Upper lobe of left lung (tissue), 6 donors: ENCODE measurements at regions not wholly inside any gene's neighbourhood (a gene's known extent, or its start where the extent isn't known, plus 50 kb on each side); places are given as distances from the start of the nearest gene placed in this dataset.

Experiments
- ATAC-seq, 2 donors: fragments of 200-7000 bp; cut with Tn5 transposase; one replicate each; pipeline ENCODE4 v1.9.1; 2022; ENCODE audit warnings: mild to moderate bottlenecking in 2 of 2, moderate library complexity in 2 of 2; ENCODE audit not compliant: low FRiP score in 2 of 2
- DNase-seq, 2 donors: peaks; one replicate each; pipeline ENCODE4 v3.0.0-alpha.2; 2019 to 2020
- H3K27ac ChIP-seq, 4 donors: fragments of 200-600 bp; sonication (generic); one replicate each; pipeline ENCODE4 v1.5.1; 2016 to 2019
- H3K27me3 ChIP-seq, 4 donors: fragments of 200-600 bp; sonication (generic); one replicate each; pipeline ENCODE4 v1.5.1; 2017 to 2019
- H3K36me3 ChIP-seq, 4 donors: fragments of 200-600 bp; sonication (generic); one replicate each; pipeline ENCODE4 v1.5.1; 2016 to 2019
- H3K4me1 ChIP-seq, 4 donors: fragments of 200-600 bp; sonication (generic); one replicate each; pipeline ENCODE4 v1.5.1; 2018 to 2019
- H3K4me3 ChIP-seq, 4 donors: fragments of 200-600 bp; sonication (generic); one replicate each; pipeline ENCODE4 v1.5.1; 2017 to 2019; ENCODE audit warnings: mild to moderate bottlenecking in 2 of 4, moderate library complexity in 1 of 4
- H3K9me3 ChIP-seq, 4 donors: fragments of 200-600 bp; sonication (generic); one replicate each; pipeline ENCODE4 v1.5.1; 2018 to 2019
- CTCF ChIP-seq, 6 experiments: fragments of 450-650 bp in 4 of 6; fragments of 200-600 bp in 2 of 6; sonication (generic) in 2 of 6; IDR thresholded peaks; one replicate each; pipeline ENCODE4 v1.5.1; 2016 to 2019; ENCODE audit warnings: antibody characterized with exemption in 6 of 6
- EP300 ChIP-seq, 4 donors: sonication (generic); formaldehyde crosslinking; IDR thresholded peaks; one replicate each; pipeline ENCODE4 v1.5.1; 2017; ENCODE audit warnings: antibody characterized with exemption in 4 of 4, control low read depth in 2 of 4
- POLR2A ChIP-seq, 4 donors: fragments of 450-650 bp; IDR thresholded peaks; one replicate each; pipeline ENCODE4 v1.5.1; 2016 to 2017; ENCODE audit warnings: antibody characterized with exemption in 4 of 4, mild to moderate bottlenecking in 2 of 4
- POLR2AphosphoS5 ChIP-seq, 2 donors: sonication (generic); formaldehyde crosslinking; IDR thresholded peaks; one replicate each; pipeline ENCODE4 v1.5.1; 2017; ENCODE audit warnings: antibody characterized with exemption in 2 of 2
- WGBS, 2 donors: methylation state at CpG; one replicate each; pipeline ENCODE4 v1.1.5; 2017 to 2018; 5-methylcytosine and 5-hydroxymethylcytosine counted together
- donor health status: DM: no; HTN: no; CAD: no; lungs with moderate emphysema.
- donor health status: DM: no; HTN: yes; CAD: no; lungs with severe emphysema.

- Histone ChIP-seq H3K4me1 (no peaks in the 10 kb centered on the region), H3K36me3 (no peaks in the 10 kb centered on the region), H3K4me3 (no peak overlapping the region), H3K9me3 (no peaks in the 10 kb centered on the region), H3K27ac (no peak overlapping the region), H3K27me3 (no peaks in the 10 kb centered on the region)
- ATAC-seq: peak in 1 of 2 donors; percentile 55
- TF ChIP-seq POLR2AphosphoS5 (IDR thresholded peaks at IDR 0.05) (no peak), EP300 (IDR thresholded peaks at IDR 0.05) (no peak), CTCF (IDR thresholded peaks at IDR 0.05) (no peak)
- WGBS, 2 donors: 29 to 30% methylated on average over 1 of the region's 1 CpG
- no peak for DNase-seq
Observed at GRCh38 chr7:20021831-20022230, 195.4 kb downstream of the MACC1 start.

- Histone ChIP-seq H3K9me3 (no peaks in the 10 kb centered on the region), H3K36me3 (no peaks in the 10 kb centered on the region), H3K27ac (no peak overlapping the region), H3K4me3 (no peak overlapping the region), H3K27me3 (no peaks in the 10 kb centered on the region), H3K4me1 (no peaks in the 10 kb centered on the region)
- no peak for DNase-seq
- TF ChIP-seq EP300 (IDR thresholded peaks at IDR 0.05) (no peak), POLR2A (IDR thresholded peaks at IDR 0.05) (no peak), POLR2AphosphoS5 (IDR thresholded peaks at IDR 0.05) (no peak), CTCF (IDR thresholded peaks at IDR 0.05) (no peak)
- no peak for ATAC-seq
Observed at GRCh38 chr7:20021066-20021465, 196.1 kb downstream of the MACC1 start.

- no peaks in the 10 kb centered on the region for H3K9me3 ChIP-seq
- H3K27ac ChIP-seq: no peak overlapping the region
- no peaks in the 10 kb centered on the region for H3K27me3 ChIP-seq
- TF ChIP-seq EP300 (IDR thresholded peaks at IDR 0.05): no peak
- TF ChIP-seq CTCF (IDR thresholded peaks at IDR 0.05): no peak
- no peak for TF ChIP-seq POLR2AphosphoS5 (IDR thresholded peaks at IDR 0.05)
- no peak for TF ChIP-seq POLR2A (IDR thresholded peaks at IDR 0.05)
- ATAC-seq (no peak), DNase-seq (no peak)
- H3K36me3 ChIP-seq: no peaks in the 10 kb centered on the region
- no peak overlapping the region for H3K4me3 ChIP-seq
- 82 to 90% methylated on average over 2 of the region's 2 CpGs for WGBS, 2 donors
- no peaks in the 10 kb centered on the region for H3K4me1 ChIP-seq
Observed at GRCh38 chr7:20019757-20020432, 197.3 kb downstream of the MACC1 start.

GRCh38 chr7:20016669-20017068 is 200.5 kb downstream of the MACC1 start:
- ATAC-seq: no peak
- no peaks in the 10 kb centered on the region for H3K36me3 ChIP-seq

More at GRCh38 chr7:20016669-20017068, 200.5 kb downstream of the MACC1 start:
- 84 to 85% methylated on average over 2 of the region's 2 CpGs for WGBS, 2 donors
- H3K9me3 ChIP-seq: no peaks in the 10 kb centered on the region
- no peaks in the 10 kb centered on the region for H3K27me3 ChIP-seq
- no peak for DNase-seq
- no peaks in the 10 kb centered on the region for H3K4me1 ChIP-seq
- TF ChIP-seq EP300 (IDR thresholded peaks at IDR 0.05) (no peak), POLR2AphosphoS5 (IDR thresholded peaks at IDR 0.05) (no peak), POLR2A (IDR thresholded peaks at IDR 0.05) (no peak), CTCF (IDR thresholded peaks at IDR 0.05) (no peak)
- no peak overlapping the region for H3K27ac ChIP-seq
- no peak overlapping the region for H3K4me3 ChIP-seq
